B cell (primary cell): ENCODE measurements at regions not wholly inside any gene's neighbourhood (a gene's known extent, or its start where the extent isn't known, plus 50 kb on each side); places are given as distances from the start of the nearest gene placed in this dataset.

ENCODE experiments used
- ATAC-seq: fragments of 200-7000 bp; cut with Tn5 transposase; one replicate; pipeline ENCODE4 v1.10.0; 2021; ENCODE audit warnings: low read depth, mild to moderate bottlenecking, moderate number of reproducible peaks, moderate library complexity
- CTCF ChIA-PET: fragments of 350-600 bp; sonication (Branson Sonifier 250); formaldehyde crosslinking; loops from one replicate; lab custom pipeline; 2021; ENCODE audit warnings: antibody characterized with exemption, inconsistent platforms; lab: Charles Lee
- POLR2A ChIA-PET: fragments of 350-600 bp; sonication (Branson Sonifier 250); formaldehyde crosslinking; loops from one replicate; lab custom pipeline; 2021; ENCODE audit warnings: antibody characterized with exemption; lab: Charles Lee
- DNase-seq: peaks from one replicate; pipeline ENCODE4 v3.0.0; 2013
- H2AFZ ChIP-seq: 2 replicates; pipeline ENCODE4 v1.6.1; 2012; ENCODE audit warnings: mild to moderate bottlenecking, low read depth, low read length; ENCODE audit not compliant: insufficient read depth, poor library complexity, severe bottlenecking
- H3K27ac ChIP-seq, 2 donors: 1 replicate in 1 of 2; 2 replicates in 1 of 2; pipeline ENCODE4 v1.5.1; 2012 to 2013; ENCODE audit warnings: low read length in 2 of 2, mild to moderate bottlenecking in 2 of 2, moderate library complexity in 1 of 2
- H3K27me3 ChIP-seq, 4 experiments: fragments of 200-600 bp in 1 of 4; sonication (generic) in 1 of 4; replicated peaks in 1 of 4; 1 replicate in 2 of 4; 2 replicates in 2 of 4; pipeline versions ENCODE4 v1.6.1 to v1.7.0; 2013 to 2016; ENCODE audit warnings: low read length in 3 of 4, mild to moderate bottlenecking in 2 of 4, mixed read lengths in 1 of 4, moderate library complexity in 1 of 4; ENCODE audit not compliant: insufficient read depth in 4 of 4, control insufficient read depth in 3 of 4; ENCODE audit errors: control extremely low read depth in 1 of 4
- H3K36me3 ChIP-seq, 2 experiments: replicated peaks in 1 of 2; 1 replicate in 1 of 2; 2 replicates in 1 of 2; pipeline versions ENCODE4 v1.6.1 to v1.7.1; 2013; ENCODE audit warnings: low read length in 1 of 2; ENCODE audit not compliant: insufficient read depth in 2 of 2, control insufficient read depth in 1 of 2; ENCODE audit errors: control extremely low read depth in 1 of 2, extremely low read depth in 1 of 2
- H3K4me1 ChIP-seq, 2 donors: fragments of 200-600 bp in 1 of 2; sonication (generic) in 1 of 2; 1 replicate in 1 of 2; 2 replicates in 1 of 2; pipeline versions ENCODE4 v1.5.1 to v1.6.1; 2013 to 2017; ENCODE audit warnings: low read length in 2 of 2; ENCODE audit not compliant: control insufficient read depth in 2 of 2, insufficient read depth in 2 of 2
- H3K4me2 ChIP-seq: replicated peaks from 2 replicates; pipeline ENCODE3; 2012; ENCODE audit warnings: mild to moderate bottlenecking, low read depth, low read length; ENCODE audit not compliant: poor library complexity, severe bottlenecking
- H3K4me3 ChIP-seq, 5 experiments: fragments of 200-600 bp in 1 of 5; sonication (generic) in 1 of 5; 1 replicate in 3 of 5; 2 replicates in 2 of 5; pipeline versions ENCODE4 v1.5.1 to v1.7.0; 2011 to 2016; ENCODE audit warnings: low read length in 4 of 5, mild to moderate bottlenecking in 4 of 5, low read depth in 2 of 5, control low read depth in 1 of 5, moderate library complexity in 1 of 5; ENCODE audit not compliant: insufficient read depth in 1 of 5; ENCODE audit errors: control extremely low read depth in 1 of 5, extremely low read depth in 1 of 5
- H3K79me2 ChIP-seq: fragments of 200-600 bp; sonication (generic); one replicate; pipeline ENCODE4 v1.6.0; 2016; ENCODE audit warnings: low read length; ENCODE audit not compliant: control insufficient read depth, insufficient read depth
- H3K9ac ChIP-seq: fragments of 200-600 bp; sonication (generic); 2 replicates; pipeline ENCODE4 v1.6.1; 2017; ENCODE audit warnings: mild to moderate bottlenecking, low read length, moderate library complexity
- H3K9me3 ChIP-seq, 3 donors: one replicate each; pipeline versions ENCODE4 v1.6.1 to v1.7.1; 2013; ENCODE audit warnings: low read length in 2 of 3; ENCODE audit not compliant: control insufficient read depth in 2 of 3, insufficient read depth in 1 of 3; ENCODE audit errors: control extremely low read depth in 1 of 3
- H4K20me1 ChIP-seq: 2 replicates; pipeline ENCODE4 v1.6.0; 2012; ENCODE audit warnings: mild to moderate bottlenecking, low read length; ENCODE audit not compliant: insufficient read depth, control insufficient read depth, poor library complexity, severe bottlenecking
- H3K27ac Mint-ChIP-seq: one replicate; pipeline ENCODE4 v1.8.0; 2021; ENCODE audit warnings: mixed read lengths
- H3K27me3 Mint-ChIP-seq: one replicate; pipeline ENCODE4 v1.8.0; 2021; ENCODE audit warnings: mixed read lengths
- H3K4me1 Mint-ChIP-seq: one replicate; pipeline ENCODE4 v1.8.0; 2021; ENCODE audit warnings: mixed read lengths
- H3K4me3 Mint-ChIP-seq: one replicate; pipeline ENCODE4 v1.8.0; 2021; ENCODE audit warnings: mixed read lengths
- H3K9me3 Mint-ChIP-seq: one replicate; pipeline ENCODE4 v1.8.0; 2022; ENCODE audit warnings: mixed read lengths; ENCODE audit not compliant: insufficient read depth
- EZH2 ChIP-seq: IDR thresholded peaks from 2 replicates; pipeline ENCODE4 v1.6.1; 2012; ENCODE audit warnings: borderline replicate concordance, low read depth, mild to moderate bottlenecking, moderate library complexity, low read length; ENCODE audit not compliant: insufficient read depth, poor library complexity, severe bottlenecking
- WGBS: methylation state at CpG from one replicate; pipeline ENCODE4 v1.1.5; 2013; ENCODE audit warnings: missing lambda C conversion rate; ENCODE audit not compliant: insufficient coverage; 5-methylcytosine and 5-hydroxymethylcytosine counted together
- intact Hi-C: fragments of 100-400 bp; cut with micrococcal nuclease; formaldehyde crosslinking; loops from one replicate; pipeline ENCODE4 v1.10.0; 2022
- TF ChIP-seq, protein P1 (sequence below): fragments of 200-600 bp; IDR thresholded peaks from one replicate; pipeline ENCODE4 v1.8.0; 2022; ENCODE audit warnings: antibody characterized with exemption, mild to moderate bottlenecking

GRCh38 chr18:39685303-39685902 lies 2119.8 kb upstream of the CELF4 start:
- Mint-ChIP-seq H3K9me3 (no peaks in the 10 kb centered on the region), H3K4me1 (no peaks in the 10 kb centered on the region), H3K27me3 (no peaks in the 10 kb centered on the region), H3K4me3 (no peak overlapping the region), H3K27ac (no peak overlapping the region)
- TF ChIP-seq, protein P1, sequence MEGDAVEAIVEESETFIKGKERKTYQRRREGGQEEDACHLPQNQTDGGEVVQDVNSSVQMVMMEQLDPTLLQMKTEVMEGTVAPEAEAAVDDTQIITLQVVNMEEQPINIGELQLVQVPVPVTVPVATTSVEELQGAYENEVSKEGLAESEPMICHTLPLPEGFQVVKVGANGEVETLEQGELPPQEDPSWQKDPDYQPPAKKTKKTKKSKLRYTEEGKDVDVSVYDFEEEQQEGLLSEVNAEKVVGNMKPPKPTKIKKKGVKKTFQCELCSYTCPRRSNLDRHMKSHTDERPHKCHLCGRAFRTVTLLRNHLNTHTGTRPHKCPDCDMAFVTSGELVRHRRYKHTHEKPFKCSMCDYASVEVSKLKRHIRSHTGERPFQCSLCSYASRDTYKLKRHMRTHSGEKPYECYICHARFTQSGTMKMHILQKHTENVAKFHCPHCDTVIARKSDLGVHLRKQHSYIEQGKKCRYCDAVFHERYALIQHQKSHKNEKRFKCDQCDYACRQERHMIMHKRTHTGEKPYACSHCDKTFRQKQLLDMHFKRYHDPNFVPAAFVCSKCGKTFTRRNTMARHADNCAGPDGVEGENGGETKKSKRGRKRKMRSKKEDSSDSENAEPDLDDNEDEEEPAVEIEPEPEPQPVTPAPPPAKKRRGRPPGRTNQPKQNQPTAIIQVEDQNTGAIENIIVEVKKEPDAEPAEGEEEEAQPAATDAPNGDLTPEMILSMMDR, result no peak
- no peak for TF ChIP-seq EZH2
- ATAC-seq, result no peak
- H3K4me3 ChIP-seq, result no peak overlapping the region
- no peaks in the 10 kb centered on the region for H3K36me3 ChIP-seq
- H3K79me2 ChIP-seq, result no peaks in the 10 kb centered on the region
- H3K4me1 ChIP-seq, result no peaks in the 10 kb centered on the region
- ChIA-PET POLR2A (no interaction called here), CTCF (no interaction called here)
- H3K27ac ChIP-seq, result no peak overlapping the region
- H3K27me3 ChIP-seq, result no peaks in the 10 kb centered on the region
- H3K9me3 ChIP-seq, result no peaks in the 10 kb centered on the region
- intact Hi-C loops, result no loop called here
- no peaks in the 10 kb centered on the region for H4K20me1 ChIP-seq
- no peak overlapping the region for H2AFZ ChIP-seq
- DNase-seq, result no peak
- no peak overlapping the region for H3K9ac ChIP-seq
- H3K4me2 ChIP-seq, result no peak overlapping the region
- 60% methylated on average over 1 of the region's 4 CpGs for WGBS

- Histone ChIP-seq H3K4me1 (no peaks in the 10 kb centered on the region), H3K36me3 (no peaks in the 10 kb centered on the region), H3K27ac (no peak overlapping the region), H3K4me3 (no peak overlapping the region), H3K79me2 (no peaks in the 10 kb centered on the region), H4K20me1 (no peaks in the 10 kb centered on the region), H3K9ac (no peak overlapping the region), H3K9me3 (no peaks in the 10 kb centered on the region), H2AFZ (no peak overlapping the region), H3K27me3 (no peaks in the 10 kb centered on the region), H3K4me2 (no peak overlapping the region)
- 86% methylated on average over 4 of the region's 4 CpGs for WGBS
- Mint-ChIP-seq H3K27me3 (no peaks in the 10 kb centered on the region), H3K9me3 (peaks cover 2% of the 10 kb centered on the region), H3K4me1 (no peaks in the 10 kb centered on the region), H3K4me3 (no peak overlapping the region), H3K27ac (no peak overlapping the region)
- intact Hi-C loops, result no loop called here
- DNase-seq (no peak), ATAC-seq (no peak)
- ChIA-PET CTCF (no interaction called here), POLR2A (no interaction called here)
- TF ChIP-seq, protein P1, result no peak
- no peak for TF ChIP-seq EZH2
Observed at GRCh38 chr18:39681061-39681460, 2115.5 kb upstream of the CELF4 start.
